PC-9 (cell line): ENCODE measurements at regions not wholly inside any gene's neighbourhood (a gene's known extent, or its start where the extent isn't known, plus 50 kb on each side); places are given as distances from the start of the nearest gene placed in this dataset.

Experiments
- BruUV-seq: library from RNA; stranded (reverse); fragments of 400-500 nt; replicated peaks from 2 replicates; lab custom pipeline; 2021; lab: Mats Ljungman, UMichigan
- CTCF ChIA-PET: fragments of 300-600 bp; sonication (Branson Sonifier 250); formaldehyde crosslinking; loops from one replicate; lab custom pipeline; 2022; ENCODE audit warnings: antibody characterized with exemption; lab: Charles Lee
- POLR2A ChIA-PET: fragments of 300-600 bp; sonication (Branson Sonifier 250); formaldehyde crosslinking; loops from one replicate; lab custom pipeline; 2022; ENCODE audit warnings: antibody characterized with exemption; ENCODE audit not compliant: unreplicated experiment; lab: Charles Lee
- DNase-seq, 2 experiments: peaks; one replicate each; pipeline versions ENCODE4 v3.0.0 to v3.0.0-alpha.2; 2015 to 2022; ENCODE audit warnings: mixed read lengths in 1 of 2
- H2AFZ ChIP-seq: fragments of 200-600 bp; sonication (generic); 2 replicates; pipeline ENCODE4 v1.8.1; 2017; ENCODE audit warnings: antibody characterized with exemption
- H3F3A ChIP-seq: fragments of 200-600 bp; sonication (generic); 2 replicates; pipeline ENCODE4 v1.8.1; 2017; ENCODE audit warnings: antibody characterized with exemption, mild to moderate bottlenecking, low read depth; ENCODE audit not compliant: insufficient read depth
- H3K27ac ChIP-seq: fragments of 200-600 bp; sonication (generic); 2 replicates; pipeline ENCODE4 v1.6.1; 2016; ENCODE audit warnings: mixed run types
- H3K27me3 ChIP-seq: fragments of 200-600 bp; sonication (generic); 2 replicates; pipeline ENCODE4 v1.6.1; 2016; ENCODE audit warnings: low read depth, mixed run types; ENCODE audit not compliant: insufficient read depth
- H3K36me3 ChIP-seq: fragments of 200-600 bp; sonication (generic); 2 replicates; pipeline ENCODE4 v1.6.1; 2016; ENCODE audit warnings: low read depth, mixed run types
- H3K4me1 ChIP-seq: fragments of 200-600 bp; sonication (generic); replicated peaks from 2 replicates; pipeline ENCODE4 v1.6.1; 2016; ENCODE audit warnings: mixed run types; ENCODE audit not compliant: insufficient read depth
- H3K4me2 ChIP-seq: fragments of 200-600 bp; sonication (generic); 2 replicates; pipeline ENCODE4 v1.6.1; 2017; ENCODE audit warnings: mixed run types
- H3K4me3 ChIP-seq: fragments of 200-600 bp; sonication (generic); 2 replicates; pipeline ENCODE4 v1.6.1; 2016; ENCODE audit warnings: mixed run types
- H3K79me2 ChIP-seq: fragments of 200-600 bp; sonication (generic); 2 replicates; pipeline ENCODE4 v1.6.1; 2017; ENCODE audit warnings: low read depth, mixed run types
- H3K9me2 ChIP-seq: fragments of 200-600 bp; sonication (generic); 2 replicates; pipeline ENCODE4 v1.8.1; 2017; ENCODE audit warnings: mild to moderate bottlenecking; ENCODE audit not compliant: insufficient read depth
- H3K9me3 ChIP-seq: fragments of 200-600 bp; sonication (generic); 2 replicates; pipeline ENCODE4 v1.8.1; 2016; ENCODE audit warnings: low read depth; ENCODE audit not compliant: insufficient read depth
- H4K20me1 ChIP-seq: fragments of 200-600 bp; sonication (generic); 2 replicates; pipeline ENCODE4 v1.8.1; 2017; ENCODE audit not compliant: insufficient read depth
- EZH2 ChIP-seq: fragments of 200-600 bp; sonication (generic); IDR thresholded peaks from 2 replicates; pipeline ENCODE4 v1.8.0; 2017; ENCODE audit warnings: antibody characterized with exemption, low read depth
- intact Hi-C: fragments of 100-400 bp; cut with micrococcal nuclease; formaldehyde crosslinking; loops from one replicate; pipeline ENCODE4 v1.10.0; 2022; ENCODE audit not compliant: unreplicated experiment
- TF ChIP-seq, protein P1 (sequence below): fragments of 200-600 bp; sonication (generic); conservative IDR thresholded peaks from 2 replicates; pipeline ENCODE4 v1.6.1; 2017; ENCODE audit warnings: mixed run types, antibody characterized with exemption, mild to moderate bottlenecking, moderate library complexity

GRCh38 chr3:132781922-132782321 is 59.7 kb upstream of the NPHP3 start:
- Histone ChIP-seq H4K20me1 (no peaks in the 10 kb centered on the region), H2AFZ (no peak overlapping the region), H3K9me3 (no peaks in the 10 kb centered on the region), H3F3A (no peaks in the 10 kb centered on the region), H3K27ac (no peak overlapping the region), H3K36me3 (no peaks in the 10 kb centered on the region), H3K79me2 (no peaks in the 10 kb centered on the region), H3K27me3 (peaks cover 13% of the 10 kb centered on the region; the same call in 1 of the 2 replicates), H3K9me2 (no peaks in the 10 kb centered on the region), H3K4me2 (no peak overlapping the region), H3K4me3 (no peak overlapping the region), H3K4me1 (no peaks in the 10 kb centered on the region)
- DNase-seq = no peak
- CTCF ChIA-PET = no interaction called here
- intact Hi-C loops = no loop called here
- TF ChIP-seq EZH2 = no peak
- TF ChIP-seq, protein P1, sequence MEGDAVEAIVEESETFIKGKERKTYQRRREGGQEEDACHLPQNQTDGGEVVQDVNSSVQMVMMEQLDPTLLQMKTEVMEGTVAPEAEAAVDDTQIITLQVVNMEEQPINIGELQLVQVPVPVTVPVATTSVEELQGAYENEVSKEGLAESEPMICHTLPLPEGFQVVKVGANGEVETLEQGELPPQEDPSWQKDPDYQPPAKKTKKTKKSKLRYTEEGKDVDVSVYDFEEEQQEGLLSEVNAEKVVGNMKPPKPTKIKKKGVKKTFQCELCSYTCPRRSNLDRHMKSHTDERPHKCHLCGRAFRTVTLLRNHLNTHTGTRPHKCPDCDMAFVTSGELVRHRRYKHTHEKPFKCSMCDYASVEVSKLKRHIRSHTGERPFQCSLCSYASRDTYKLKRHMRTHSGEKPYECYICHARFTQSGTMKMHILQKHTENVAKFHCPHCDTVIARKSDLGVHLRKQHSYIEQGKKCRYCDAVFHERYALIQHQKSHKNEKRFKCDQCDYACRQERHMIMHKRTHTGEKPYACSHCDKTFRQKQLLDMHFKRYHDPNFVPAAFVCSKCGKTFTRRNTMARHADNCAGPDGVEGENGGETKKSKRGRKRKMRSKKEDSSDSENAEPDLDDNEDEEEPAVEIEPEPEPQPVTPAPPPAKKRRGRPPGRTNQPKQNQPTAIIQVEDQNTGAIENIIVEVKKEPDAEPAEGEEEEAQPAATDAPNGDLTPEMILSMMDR = no peak
- BruUV-seq = no TSS peak
- POLR2A ChIA-PET = no interaction called here

GRCh38 chr3:132777171-132777570 is 55.0 kb upstream of the NPHP3 start:
- H3K4me1 ChIP-seq = no peaks in the 10 kb centered on the region
- POLR2A ChIA-PET = no interaction called here
- no peak overlapping the region for H3K27ac ChIP-seq
- H3K79me2 ChIP-seq = no peaks in the 10 kb centered on the region
- no peaks in the 10 kb centered on the region for H3K36me3 ChIP-seq
- intact Hi-C loops = no loop called here
- no peak overlapping the region for H3K4me3 ChIP-seq
- DNase-seq = no peak
- no TSS peak for BruUV-seq
- H3F3A ChIP-seq = no peaks in the 10 kb centered on the region
- no peak overlapping the region for H3K4me2 ChIP-seq
- H3K9me2 ChIP-seq = no peaks in the 10 kb centered on the region
- TF ChIP-seq, protein P1 = no peak
- TF ChIP-seq EZH2 = no peak
- H3K27me3 ChIP-seq = peaks cover 3% of the 10 kb centered on the region; the same call in 1 of the 2 replicates
- no peak overlapping the region for H2AFZ ChIP-seq
- H4K20me1 ChIP-seq = no peaks in the 10 kb centered on the region
- no peaks in the 10 kb centered on the region for H3K9me3 ChIP-seq
- CTCF ChIA-PET = no interaction called here

- no peaks in the 10 kb centered on the region for H3K9me2 ChIP-seq
- ChIA-PET CTCF (no interaction called here), POLR2A (no interaction called here)
- peaks cover 10% of the 10 kb centered on the region; the same call in 1 of the 2 replicates for H3K27me3 ChIP-seq
- no peak for DNase-seq
- H3K4me1 ChIP-seq = no peaks in the 10 kb centered on the region
- BruUV-seq = no TSS peak
- no peak overlapping the region for H2AFZ ChIP-seq
- no peak overlapping the region for H3K4me3 ChIP-seq
- TF ChIP-seq, protein P1 = no peak
- TF ChIP-seq EZH2 = no peak
- no peaks in the 10 kb centered on the region for H3K79me2 ChIP-seq
- H3K9me3 ChIP-seq = no peaks in the 10 kb centered on the region
- no peak overlapping the region for H3K27ac ChIP-seq
- intact Hi-C loops = no loop called here
- no peaks in the 10 kb centered on the region for H4K20me1 ChIP-seq
- no peak overlapping the region for H3K4me2 ChIP-seq
- H3K36me3 ChIP-seq = no peaks in the 10 kb centered on the region
- H3F3A ChIP-seq = no peaks in the 10 kb centered on the region
Observed at GRCh38 chr3:132773071-132773619, 50.9 kb upstream of the NPHP3 start.
